ENCODE measurements at regions not wholly inside any gene's neighbourhood (a gene's known extent, or its start where the extent isn't known, plus 50 kb on each side); places are given as distances from the start of the nearest gene placed in this dataset.

GRCh38 chr22:48868554-48868953 lies 959.1 kb downstream of the BRD1 start:
- ATAC-seq (no peak), DNase-seq (ENCODE audit: low read depth, low spot score) (no peak)
- no peak overlapping the region for H3K27ac ChIP-seq (ENCODE audit: low read depth, low read length)
- H3K36me3 ChIP-seq (ENCODE audit: control insufficient read depth in 1 of 2, insufficient read depth in 2 of 2, low read length in 2 of 2), result no peaks in the 10 kb centered on the region
- no peak overlapping the region for H3K4me2 ChIP-seq (ENCODE audit: low read length)
- H4K20me1 ChIP-seq (ENCODE audit: insufficient read depth), result no peaks in the 10 kb centered on the region
- no TSS peak for BruUV-seq (replicated peaks)
- no peak overlapping the region for H3K9ac ChIP-seq (ENCODE audit: low read length)
- no peaks in the 10 kb centered on the region for H3K9me2 ChIP-seq (ENCODE audit: insufficient read depth)
- H3K4me1 ChIP-seq (ENCODE audit: control insufficient read depth in 1 of 2, insufficient read depth in 2 of 2, low read length in 2 of 2), result no peaks in the 10 kb centered on the region
- no peaks in the 10 kb centered on the region for H3K79me2 ChIP-seq (ENCODE audit: insufficient read depth, low read length)
- peaks cover 25% of the 10 kb centered on the region for H3K27me3 ChIP-seq (ENCODE audit: insufficient read depth, low read length)
- no peak overlapping the region for H2AFZ ChIP-seq (ENCODE audit: low read depth, low read length, poor library complexity, severe bottlenecking)
- no peaks in the 10 kb centered on the region for H3K9me3 ChIP-seq (ENCODE audit: control insufficient read depth in 1 of 2, insufficient read depth in 1 of 2, low read depth in 1 of 2, low read length in 2 of 2)
- CTCF ChIA-PET, result no interaction called here
- no peak overlapping the region for H3K4me3 ChIP-seq (replicated peaks in 1 of 2; ENCODE audit: low read depth in 1 of 2, low read length in 2 of 2)
- POLR2A ChIA-PET, result no interaction called here
- RAD21 ChIA-PET (ENCODE audit: low non-redundant PET in 1 of 2, low total read pairs in 2 of 2, uncharacterized antibody in 2 of 2, unreplicated experiment in 2 of 2), result no interaction called here
- intact Hi-C loops (cut with micrococcal nuclease), result no loop called here
- TF ChIP-seq RAD21 (IDR thresholded peaks at IDR 0.05; ENCODE audit: low read depth) (no peak), ZBTB33 (IDR thresholded peaks at IDR 0.05; ENCODE audit: extremely low read depth, insufficient replicate concordance, low read length) (no peak), YY1 (IDR thresholded peaks at IDR 0.05; ENCODE audit: extremely low read depth, insufficient replicate concordance, low read depth, low read length) (no peak), SRF (IDR thresholded peaks at IDR 0.05; ENCODE audit: low read depth) (no peak), MAX (IDR thresholded peaks at IDR 0.05) (no peak), CEBPB (IDR thresholded peaks at IDR 0.05; ENCODE audit: low read depth) (no peak), ELF1 (IDR thresholded peaks at IDR 0.05; ENCODE audit: borderline replicate concordance, low read depth) (no peak), FOSL1 (IDR thresholded peaks at IDR 0.05; ENCODE audit: low read depth) (no peak), ZNF274 (IDR thresholded peaks at IDR 0.05; ENCODE audit: low read depth, low read length) (no peak), SP1 (IDR thresholded peaks at IDR 0.05; ENCODE audit: low read depth) (no peak), EZH2phosphoT487 (IDR thresholded peaks at IDR 0.05; ENCODE audit: borderline replicate concordance) (no peak), JUND (IDR thresholded peaks at IDR 0.05) (no peak), CBX3 (IDR thresholded peaks at IDR 0.05; ENCODE audit: low read depth) (no peak), EGR1 (IDR thresholded peaks at IDR 0.05; ENCODE audit: low read depth) (no peak), POLR2AphosphoS5 (IDR thresholded peaks at IDR 0.05; ENCODE audit: low read depth, low read length) (no peak)
